GM12878 (cell line): ENCODE measurements at regions not wholly inside any gene's neighbourhood (a gene's known extent, or its start where the extent isn't known, plus 50 kb on each side); places are given as distances from the start of the nearest gene placed in this dataset.

Experiments used
- EZH2 ChIP-seq: IDR thresholded peaks from 2 replicates; pipeline ENCODE4 v1.6.1; 2012; ENCODE audit warnings: low read depth, mild to moderate bottlenecking, control low read depth, inconsistent platforms, low read length, borderline replicate concordance; ENCODE audit not compliant: control insufficient read depth
- KDM1A ChIP-seq: fragments of 200-600 bp; sonication (generic); IDR thresholded peaks from 2 replicates; pipeline ENCODE4 v1.6.1; 2016; ENCODE audit warnings: borderline replicate concordance
- POLR2AphosphoS5 ChIP-seq: IDR thresholded peaks from 2 replicates; pipeline ENCODE4 v1.6.1; 2011; ENCODE audit warnings: mild to moderate bottlenecking, low read length, inconsistent platforms
- TAF1 ChIP-seq: IDR thresholded peaks from 2 replicates; pipeline ENCODE4 v1.6.1; 2011; ENCODE audit warnings: mild to moderate bottlenecking, low read depth, low read length, borderline replicate concordance
- TARDBP ChIP-seq: IDR thresholded peaks from 2 replicates; pipeline ENCODE4 v1.6.1; 2016; ENCODE audit warnings: borderline replicate concordance
- ZZZ3 ChIP-seq: IDR thresholded peaks from 2 replicates; pipeline ENCODE4 v1.6.1; 2011; ENCODE audit warnings: low read depth; ENCODE audit not compliant: control insufficient read depth, insufficient read length
- TF ChIP-seq, protein P1 (sequence below), 3 experiments: IDR thresholded peaks in 2 of 3; conservative IDR thresholded peaks in 1 of 3; 2 replicates each; pipeline ENCODE4 v1.5.1; 2011; ENCODE audit warnings: low read depth in 3 of 3, low read length in 3 of 3, mild to moderate bottlenecking in 3 of 3, control low read depth in 2 of 3, moderate library complexity in 2 of 3, inconsistent platforms in 1 of 3, mixed read lengths in 1 of 3; ENCODE audit not compliant: control insufficient read depth in 2 of 3, insufficient read depth in 1 of 3; ENCODE audit errors: extremely low read depth in 1 of 3
- TF ChIP-seq, protein P2 (sequence below): fragments of 450-650 bp; formaldehyde crosslinking; IDR thresholded peaks from 2 replicates; pipeline ENCODE4 v1.4.0; 2020; ENCODE audit warnings: mild to moderate bottlenecking, moderate library complexity

DNA sequence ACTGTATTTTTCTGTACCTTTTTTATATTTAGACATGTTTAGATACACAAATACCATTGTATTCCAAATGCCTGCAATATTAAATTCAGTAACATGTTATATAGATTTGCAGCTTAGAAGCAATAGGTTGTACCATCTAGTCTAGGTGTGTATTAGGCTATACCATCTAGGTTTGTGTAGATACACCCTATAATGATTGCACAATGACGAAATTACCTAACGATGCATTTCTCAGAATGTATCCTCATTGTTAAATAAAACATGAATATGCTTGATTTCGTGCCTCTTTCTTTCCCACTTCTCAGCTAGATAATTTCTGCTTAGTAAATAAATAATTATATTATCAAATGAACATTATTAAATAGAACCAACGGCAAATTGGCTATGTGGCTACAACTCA is 653.0 kb downstream of the EPM2A start:
- TF ChIP-seq KDM1A (no peak), EZH2 (no peak), ZZZ3 (no peak), POLR2AphosphoS5 (no peak), TAF1 (no peak), TARDBP (no peak)
- TF ChIP-seq, protein P1, sequence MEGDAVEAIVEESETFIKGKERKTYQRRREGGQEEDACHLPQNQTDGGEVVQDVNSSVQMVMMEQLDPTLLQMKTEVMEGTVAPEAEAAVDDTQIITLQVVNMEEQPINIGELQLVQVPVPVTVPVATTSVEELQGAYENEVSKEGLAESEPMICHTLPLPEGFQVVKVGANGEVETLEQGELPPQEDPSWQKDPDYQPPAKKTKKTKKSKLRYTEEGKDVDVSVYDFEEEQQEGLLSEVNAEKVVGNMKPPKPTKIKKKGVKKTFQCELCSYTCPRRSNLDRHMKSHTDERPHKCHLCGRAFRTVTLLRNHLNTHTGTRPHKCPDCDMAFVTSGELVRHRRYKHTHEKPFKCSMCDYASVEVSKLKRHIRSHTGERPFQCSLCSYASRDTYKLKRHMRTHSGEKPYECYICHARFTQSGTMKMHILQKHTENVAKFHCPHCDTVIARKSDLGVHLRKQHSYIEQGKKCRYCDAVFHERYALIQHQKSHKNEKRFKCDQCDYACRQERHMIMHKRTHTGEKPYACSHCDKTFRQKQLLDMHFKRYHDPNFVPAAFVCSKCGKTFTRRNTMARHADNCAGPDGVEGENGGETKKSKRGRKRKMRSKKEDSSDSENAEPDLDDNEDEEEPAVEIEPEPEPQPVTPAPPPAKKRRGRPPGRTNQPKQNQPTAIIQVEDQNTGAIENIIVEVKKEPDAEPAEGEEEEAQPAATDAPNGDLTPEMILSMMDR (IDR thresholded peaks at IDR 0.05 in 2 of 3, conservative IDR thresholded peaks at IDR 0.05 in 1 of 3; ENCODE audit: control insufficient read depth in 2 of 3, extremely low read depth in 1 of 3, insufficient read depth in 1 of 3, low read depth in 3 of 3, low read length in 3 of 3): no peak
- TF ChIP-seq, protein P2, sequence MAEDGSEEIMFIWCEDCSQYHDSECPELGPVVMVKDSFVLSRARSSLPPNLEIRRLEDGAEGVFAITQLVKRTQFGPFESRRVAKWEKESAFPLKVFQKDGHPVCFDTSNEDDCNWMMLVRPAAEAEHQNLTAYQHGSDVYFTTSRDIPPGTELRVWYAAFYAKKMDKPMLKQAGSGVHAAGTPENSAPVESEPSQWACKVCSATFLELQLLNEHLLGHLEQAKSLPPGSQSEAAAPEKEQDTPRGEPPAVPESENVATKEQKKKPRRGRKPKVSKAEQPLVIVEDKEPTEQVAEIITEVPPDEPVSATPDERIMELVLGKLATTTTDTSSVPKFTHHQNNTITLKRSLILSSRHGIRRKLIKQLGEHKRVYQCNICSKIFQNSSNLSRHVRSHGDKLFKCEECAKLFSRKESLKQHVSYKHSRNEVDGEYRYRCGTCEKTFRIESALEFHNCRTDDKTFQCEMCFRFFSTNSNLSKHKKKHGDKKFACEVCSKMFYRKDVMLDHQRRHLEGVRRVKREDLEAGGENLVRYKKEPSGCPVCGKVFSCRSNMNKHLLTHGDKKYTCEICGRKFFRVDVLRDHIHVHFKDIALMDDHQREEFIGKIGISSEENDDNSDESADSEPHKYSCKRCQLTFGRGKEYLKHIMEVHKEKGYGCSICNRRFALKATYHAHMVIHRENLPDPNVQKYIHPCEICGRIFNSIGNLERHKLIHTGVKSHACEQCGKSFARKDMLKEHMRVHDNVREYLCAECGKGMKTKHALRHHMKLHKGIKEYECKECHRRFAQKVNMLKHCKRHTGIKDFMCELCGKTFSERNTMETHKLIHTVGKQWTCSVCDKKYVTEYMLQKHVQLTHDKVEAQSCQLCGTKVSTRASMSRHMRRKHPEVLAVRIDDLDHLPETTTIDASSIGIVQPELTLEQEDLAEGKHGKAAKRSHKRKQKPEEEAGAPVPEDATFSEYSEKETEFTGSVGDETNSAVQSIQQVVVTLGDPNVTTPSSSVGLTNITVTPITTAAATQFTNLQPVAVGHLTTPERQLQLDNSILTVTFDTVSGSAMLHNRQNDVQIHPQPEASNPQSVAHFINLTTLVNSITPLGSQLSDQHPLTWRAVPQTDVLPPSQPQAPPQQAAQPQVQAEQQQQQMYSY (CRISPR knock-in tag): no peak
